Esophagus squamous epithelium (tissue), 4 donors: ENCODE measurements at regions not wholly inside any gene's neighbourhood (a gene's known extent, or its start where the extent isn't known, plus 50 kb on each side); places are given as distances from the start of the nearest gene placed in this dataset.

ENCODE experiments used
- CTCF ChIP-seq, 6 experiments: fragments of 450-650 bp in 4 of 6; fragments of 200-600 bp in 2 of 6; sonication (generic) in 2 of 6; IDR thresholded peaks; one replicate each; pipeline ENCODE4 v1.5.1; 2016 to 2019; ENCODE audit warnings: antibody characterized with exemption in 6 of 6, mild to moderate bottlenecking in 4 of 6, moderate library complexity in 4 of 6
- POLR2A ChIP-seq, 4 donors: fragments of 450-650 bp; IDR thresholded peaks; one replicate each; pipeline ENCODE4 v1.6.1; 2017; ENCODE audit warnings: antibody characterized with exemption in 4 of 4, mild to moderate bottlenecking in 4 of 4, moderate library complexity in 3 of 4

DNA sequence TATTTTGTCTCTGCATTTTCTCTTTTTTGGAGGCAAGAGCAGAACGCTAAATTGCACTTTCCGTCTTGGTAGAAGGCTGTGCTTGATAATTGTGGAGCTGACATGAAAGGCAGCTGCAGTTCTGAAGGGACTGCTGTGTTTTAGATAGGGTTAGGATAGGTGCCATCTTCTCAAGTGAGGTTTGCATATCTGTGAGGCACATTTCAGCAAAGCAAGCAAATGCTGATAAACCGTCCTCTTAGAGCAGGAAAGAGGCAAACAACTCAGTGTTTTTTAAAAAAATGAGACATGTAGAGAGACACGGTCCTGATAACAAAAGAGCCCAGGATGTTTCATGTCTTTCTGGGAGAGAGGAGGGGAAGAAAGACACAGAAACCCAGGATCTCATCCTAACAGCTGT is 217.7 kb downstream of the SOCS6 start:
- TF ChIP-seq CTCF (IDR thresholded peaks at IDR 0.05) (no peak), POLR2A (IDR thresholded peaks at IDR 0.05) (no peak)
